Loucy (cell line): ENCODE measurements at regions not wholly inside any gene's neighbourhood (a gene's known extent, or its start where the extent isn't known, plus 50 kb on each side); places are given as distances from the start of the nearest gene placed in this dataset.

Source experiments
- EZH2phosphoT487 ChIP-seq: fragments of 200-600 bp; IDR thresholded peaks from 2 replicates; pipeline ENCODE4 v1.6.1; 2018; ENCODE audit warnings: antibody characterized with exemption, mild to moderate bottlenecking, moderate library complexity, borderline replicate concordance
- TF ChIP-seq, protein P1 (sequence below): fragments of 200-600 bp; sonication (generic); conservative IDR thresholded peaks from 2 replicates; pipeline ENCODE4 v1.5.1; 2014; ENCODE audit warnings: mild to moderate bottlenecking, antibody characterized with exemption, low read length

GRCh38 chr3:72462595-72463011 lies 385.6 kb downstream of the SHQ1 start:
- TF ChIP-seq, protein P1, sequence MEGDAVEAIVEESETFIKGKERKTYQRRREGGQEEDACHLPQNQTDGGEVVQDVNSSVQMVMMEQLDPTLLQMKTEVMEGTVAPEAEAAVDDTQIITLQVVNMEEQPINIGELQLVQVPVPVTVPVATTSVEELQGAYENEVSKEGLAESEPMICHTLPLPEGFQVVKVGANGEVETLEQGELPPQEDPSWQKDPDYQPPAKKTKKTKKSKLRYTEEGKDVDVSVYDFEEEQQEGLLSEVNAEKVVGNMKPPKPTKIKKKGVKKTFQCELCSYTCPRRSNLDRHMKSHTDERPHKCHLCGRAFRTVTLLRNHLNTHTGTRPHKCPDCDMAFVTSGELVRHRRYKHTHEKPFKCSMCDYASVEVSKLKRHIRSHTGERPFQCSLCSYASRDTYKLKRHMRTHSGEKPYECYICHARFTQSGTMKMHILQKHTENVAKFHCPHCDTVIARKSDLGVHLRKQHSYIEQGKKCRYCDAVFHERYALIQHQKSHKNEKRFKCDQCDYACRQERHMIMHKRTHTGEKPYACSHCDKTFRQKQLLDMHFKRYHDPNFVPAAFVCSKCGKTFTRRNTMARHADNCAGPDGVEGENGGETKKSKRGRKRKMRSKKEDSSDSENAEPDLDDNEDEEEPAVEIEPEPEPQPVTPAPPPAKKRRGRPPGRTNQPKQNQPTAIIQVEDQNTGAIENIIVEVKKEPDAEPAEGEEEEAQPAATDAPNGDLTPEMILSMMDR: no peak
- TF ChIP-seq EZH2phosphoT487: no peak
